Gastrocnemius medialis (tissue), 4 donors: ENCODE measurements at regions not wholly inside any gene's neighbourhood (a gene's known extent, or its start where the extent isn't known, plus 50 kb on each side); places are given as distances from the start of the nearest gene placed in this dataset.

Source experiments
- ATAC-seq, 2 donors: fragments of 150-250 bp; one replicate each; pipeline ENCODE4 v1.9.1; 2016
- DNase-seq, 2 donors: peaks; one replicate each; pipeline ENCODE4 v3.0.0-alpha.2; 2019
- H3K27ac ChIP-seq, 4 donors: fragments of 200-600 bp; sonication (generic); 1 replicate in 1 of 4; 2 replicates in 3 of 4; pipeline ENCODE4 v1.5.1; 2016 to 2018; ENCODE audit warnings: mild to moderate bottlenecking in 2 of 4, moderate library complexity in 1 of 4
- H3K27me3 ChIP-seq, 3 donors: fragments of 200-600 bp; sonication (generic) in 2 of 3; 1 replicate in 1 of 3; 2 replicates in 2 of 3; pipeline versions ENCODE4 v1.5.1 to v1.6.0; 2016 to 2019; ENCODE audit warnings: mild to moderate bottlenecking in 1 of 3, moderate library complexity in 1 of 3
- H3K36me3 ChIP-seq, 2 donors: fragments of 200-600 bp; sonication (generic) in 1 of 2; one replicate each; pipeline ENCODE4 v1.5.1; 2017 to 2018
- H3K4me1 ChIP-seq, 2 donors: fragments of 200-600 bp; sonication (generic) in 1 of 2; one replicate each; pipeline ENCODE4 v1.5.1; 2016 to 2017; ENCODE audit warnings: mild to moderate bottlenecking in 2 of 2
- H3K4me3 ChIP-seq, 4 donors: fragments of 200-600 bp; sonication (generic) in 3 of 4; 1 replicate in 1 of 4; 2 replicates in 3 of 4; pipeline ENCODE4 v1.5.1; 2016 to 2019; ENCODE audit warnings: mild to moderate bottlenecking in 2 of 4
- H3K9me3 ChIP-seq, 3 donors: fragments of 200-600 bp; sonication (generic) in 2 of 3; 1 replicate in 1 of 3; 2 replicates in 2 of 3; pipeline ENCODE4 v1.5.1; 2016 to 2019
- POLR2A ChIP-seq, 2 donors: fragments of 450-650 bp; IDR thresholded peaks; one replicate each; pipeline ENCODE4 v1.6.1; 2017; ENCODE audit warnings: antibody characterized with exemption in 2 of 2, mild to moderate bottlenecking in 2 of 2, moderate library complexity in 2 of 2
- in situ Hi-C, 4 donors: fragments of 200-750 bp; cut with MboI; loops; one replicate each; pipeline versions ENCODE4 v1.15.0 to v1.8.0; 2017; ENCODE audit warnings: low sequenced_read_pairs in 4 of 4
- intact Hi-C: fragments of 100-400 bp; cut with DNase I; formaldehyde crosslinking; loops from one replicate; pipeline ENCODE4 v1.15.1; 2023; ENCODE audit warnings: low total_unique reads
- TF ChIP-seq, protein P1 (sequence below), 5 experiments: fragments of 450-650 bp in 3 of 5; fragments of 200-600 bp in 2 of 5; sonication (generic) in 2 of 5; IDR thresholded peaks in 4 of 5; conservative IDR thresholded peaks in 1 of 5; 1 replicate in 4 of 5; 2 replicates in 1 of 5; pipeline ENCODE4 v1.5.1; 2016 to 2019; ENCODE audit warnings: antibody characterized with exemption in 5 of 5, mild to moderate bottlenecking in 3 of 5, moderate library complexity in 3 of 5

GRCh38 chr3:65037861-65038260 is 350.1 kb upstream of the ADAMTS9 start:
- no peak for ATAC-seq
- DNase-seq: no peak
- no peak for TF ChIP-seq POLR2A (IDR thresholded peaks at IDR 0.05)
- TF ChIP-seq, protein P1, sequence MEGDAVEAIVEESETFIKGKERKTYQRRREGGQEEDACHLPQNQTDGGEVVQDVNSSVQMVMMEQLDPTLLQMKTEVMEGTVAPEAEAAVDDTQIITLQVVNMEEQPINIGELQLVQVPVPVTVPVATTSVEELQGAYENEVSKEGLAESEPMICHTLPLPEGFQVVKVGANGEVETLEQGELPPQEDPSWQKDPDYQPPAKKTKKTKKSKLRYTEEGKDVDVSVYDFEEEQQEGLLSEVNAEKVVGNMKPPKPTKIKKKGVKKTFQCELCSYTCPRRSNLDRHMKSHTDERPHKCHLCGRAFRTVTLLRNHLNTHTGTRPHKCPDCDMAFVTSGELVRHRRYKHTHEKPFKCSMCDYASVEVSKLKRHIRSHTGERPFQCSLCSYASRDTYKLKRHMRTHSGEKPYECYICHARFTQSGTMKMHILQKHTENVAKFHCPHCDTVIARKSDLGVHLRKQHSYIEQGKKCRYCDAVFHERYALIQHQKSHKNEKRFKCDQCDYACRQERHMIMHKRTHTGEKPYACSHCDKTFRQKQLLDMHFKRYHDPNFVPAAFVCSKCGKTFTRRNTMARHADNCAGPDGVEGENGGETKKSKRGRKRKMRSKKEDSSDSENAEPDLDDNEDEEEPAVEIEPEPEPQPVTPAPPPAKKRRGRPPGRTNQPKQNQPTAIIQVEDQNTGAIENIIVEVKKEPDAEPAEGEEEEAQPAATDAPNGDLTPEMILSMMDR (IDR thresholded peaks at IDR 0.05 in 4 of 5, conservative IDR thresholded peaks at IDR 0.05 in 1 of 5): no peak
- in situ Hi-C loops (no loop called here), intact Hi-C loops (no loop called here)
- Histone ChIP-seq H3K27me3 (no peaks in the 10 kb centered on the region), H3K4me1 (no peaks in the 10 kb centered on the region), H3K9me3 (no peaks in the 10 kb centered on the region), H3K27ac (no peak overlapping the region), H3K36me3 (no peaks in the 10 kb centered on the region), H3K4me3 (no peak overlapping the region)

DNA sequence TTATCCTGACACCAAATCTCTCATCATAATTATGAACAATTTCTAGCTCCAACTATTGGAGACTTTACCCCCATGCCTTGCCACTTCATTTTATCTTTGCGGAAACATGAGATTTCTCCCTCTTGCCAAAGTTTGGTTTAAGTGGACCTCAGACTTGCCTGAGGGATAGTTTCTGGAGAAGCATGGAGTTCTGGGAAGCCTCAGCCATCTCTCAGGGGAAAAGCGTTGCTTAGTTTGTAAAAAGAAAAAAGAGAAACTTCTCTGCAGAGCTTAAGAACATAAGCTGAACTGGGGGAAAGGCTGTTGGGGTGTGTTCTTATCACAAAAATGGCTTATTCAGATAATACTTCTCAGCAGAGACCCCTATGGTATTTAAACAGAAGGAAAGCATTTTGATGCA is 347.4 kb upstream of the ADAMTS9 start:
- intact Hi-C loops: no loop called here
- in situ Hi-C loops: no loop called here
- no peak for DNase-seq

DNA sequence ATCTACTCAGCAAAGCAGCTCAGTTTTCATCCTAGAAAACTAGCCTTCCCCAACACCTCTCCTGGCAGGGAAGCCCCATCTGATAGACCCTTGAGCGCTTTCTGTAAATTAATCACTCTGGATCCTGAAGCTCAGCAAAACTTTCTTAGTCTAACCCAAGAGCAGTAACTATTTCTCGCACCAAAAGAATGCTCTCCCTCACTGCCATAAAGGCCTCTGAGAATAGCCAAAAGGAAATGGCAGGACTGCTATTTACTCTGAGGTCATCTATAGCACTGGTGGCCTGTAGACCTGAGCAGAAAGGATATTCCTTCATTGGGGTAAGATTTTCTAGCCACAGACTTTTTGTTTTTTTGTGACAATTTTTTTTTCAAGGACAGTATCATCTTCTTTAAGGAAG is 345.8 kb upstream of the ADAMTS9 start:
- Histone ChIP-seq H3K27me3 (no peaks in the 10 kb centered on the region), H3K36me3 (no peaks in the 10 kb centered on the region), H3K4me1 (no peaks in the 10 kb centered on the region), H3K4me3 (no peak overlapping the region), H3K27ac (no peak overlapping the region), H3K9me3 (no peaks in the 10 kb centered on the region)
- in situ Hi-C loops: no loop called here
- DNase-seq (no peak), ATAC-seq (no peak)
- intact Hi-C loops: no loop called here
- no peak for TF ChIP-seq POLR2A (IDR thresholded peaks at IDR 0.05)
- TF ChIP-seq, protein P1 (IDR thresholded peaks at IDR 0.05 in 4 of 5, conservative IDR thresholded peaks at IDR 0.05 in 1 of 5): no peak

More for the DNA sequence above, 347.4 kb upstream of the ADAMTS9 start:
- H3K36me3 ChIP-seq: no peaks in the 10 kb centered on the region
- TF ChIP-seq, protein P1 (IDR thresholded peaks at IDR 0.05 in 4 of 5, conservative IDR thresholded peaks at IDR 0.05 in 1 of 5): no peak
- TF ChIP-seq POLR2A (IDR thresholded peaks at IDR 0.05): no peak
- no peak for ATAC-seq
- no peaks in the 10 kb centered on the region for H3K27me3 ChIP-seq
- no peaks in the 10 kb centered on the region for H3K4me1 ChIP-seq
- no peaks in the 10 kb centered on the region for H3K9me3 ChIP-seq
- H3K4me3 ChIP-seq: no peak overlapping the region
- H3K27ac ChIP-seq: no peak overlapping the region

GRCh38 chr3:65030847-65031463 is 343.2 kb upstream of the ADAMTS9 start:
- Histone ChIP-seq H3K27ac (no peak overlapping the region), H3K36me3 (no peaks in the 10 kb centered on the region), H3K4me1 (no peaks in the 10 kb centered on the region), H3K9me3 (no peaks in the 10 kb centered on the region), H3K4me3 (no peak overlapping the region), H3K27me3 (no peaks in the 10 kb centered on the region)
- in situ Hi-C loops: no loop called here
- TF ChIP-seq, protein P1 (IDR thresholded peaks at IDR 0.05 in 4 of 5, conservative IDR thresholded peaks at IDR 0.05 in 1 of 5): no peak
- TF ChIP-seq POLR2A (IDR thresholded peaks at IDR 0.05): no peak
- ATAC-seq (no peak), DNase-seq (no peak)
- intact Hi-C loops: no loop called here
